ENCODE measurements at regions not wholly inside any gene's neighbourhood (a gene's known extent, or its start where the extent isn't known, plus 50 kb on each side); places are given as distances from the start of the nearest gene placed in this dataset.

GRCh38 chr10:3496138-3496537 is 288.9 kb downstream of the KLF6 start:
- H3K36me3 ChIP-seq (ENCODE audit: insufficient read depth, low read length), result no peaks in the 10 kb centered on the region
- no peaks in the 10 kb centered on the region for H3K4me1 ChIP-seq (ENCODE audit: insufficient read depth, low read length, poor library complexity, severe bottlenecking)
- H3K9me3 ChIP-seq (ENCODE audit: insufficient read depth, low read depth, low read length), result no peaks in the 10 kb centered on the region
- no peak overlapping the region for H3K4me3 ChIP-seq (ENCODE audit: low read length, poor library complexity, severe bottlenecking)
- H3F3A ChIP-seq (ENCODE audit: low read depth), result no peaks in the 10 kb centered on the region
- no peak for TF ChIP-seq EZH2phosphoT487 (IDR thresholded peaks at IDR 0.05; ENCODE audit: borderline replicate concordance)
- TF ChIP-seq, protein P1, sequence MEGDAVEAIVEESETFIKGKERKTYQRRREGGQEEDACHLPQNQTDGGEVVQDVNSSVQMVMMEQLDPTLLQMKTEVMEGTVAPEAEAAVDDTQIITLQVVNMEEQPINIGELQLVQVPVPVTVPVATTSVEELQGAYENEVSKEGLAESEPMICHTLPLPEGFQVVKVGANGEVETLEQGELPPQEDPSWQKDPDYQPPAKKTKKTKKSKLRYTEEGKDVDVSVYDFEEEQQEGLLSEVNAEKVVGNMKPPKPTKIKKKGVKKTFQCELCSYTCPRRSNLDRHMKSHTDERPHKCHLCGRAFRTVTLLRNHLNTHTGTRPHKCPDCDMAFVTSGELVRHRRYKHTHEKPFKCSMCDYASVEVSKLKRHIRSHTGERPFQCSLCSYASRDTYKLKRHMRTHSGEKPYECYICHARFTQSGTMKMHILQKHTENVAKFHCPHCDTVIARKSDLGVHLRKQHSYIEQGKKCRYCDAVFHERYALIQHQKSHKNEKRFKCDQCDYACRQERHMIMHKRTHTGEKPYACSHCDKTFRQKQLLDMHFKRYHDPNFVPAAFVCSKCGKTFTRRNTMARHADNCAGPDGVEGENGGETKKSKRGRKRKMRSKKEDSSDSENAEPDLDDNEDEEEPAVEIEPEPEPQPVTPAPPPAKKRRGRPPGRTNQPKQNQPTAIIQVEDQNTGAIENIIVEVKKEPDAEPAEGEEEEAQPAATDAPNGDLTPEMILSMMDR (conservative IDR thresholded peaks at IDR 0.05; ENCODE audit: low read length), result no peak
- H3K9me2 ChIP-seq (replicated peaks; ENCODE audit: low read depth, low read length), result no peaks in the 10 kb centered on the region
- no peak overlapping the region for H3K4me2 ChIP-seq (ENCODE audit: low read depth, low read length, poor library complexity, severe bottlenecking)
- H3K27me3 ChIP-seq (ENCODE audit: insufficient read depth, low read length, poor library complexity, severe bottlenecking), result peaks cover 12% of the 10 kb centered on the region
- no peaks in the 10 kb centered on the region for H3K79me2 ChIP-seq (ENCODE audit: insufficient read depth, low read length)
- H2AFZ ChIP-seq (ENCODE audit: low read length), result no peak overlapping the region
- no peaks in the 10 kb centered on the region for H4K20me1 ChIP-seq (ENCODE audit: insufficient read depth, low read length, poor library complexity, severe bottlenecking)
- no peak overlapping the region for H3K9ac ChIP-seq (ENCODE audit: low read depth, low read length, poor library complexity, severe bottlenecking)

GRCh38 chr10:3495281-3495680 is 289.7 kb downstream of the KLF6 start:
- Histone ChIP-seq H3K4me3 (ENCODE audit: low read length, poor library complexity, severe bottlenecking) (no peak overlapping the region), H4K20me1 (ENCODE audit: insufficient read depth, low read length, poor library complexity, severe bottlenecking) (no peaks in the 10 kb centered on the region), H3K79me2 (ENCODE audit: insufficient read depth, low read length) (no peaks in the 10 kb centered on the region), H2AFZ (ENCODE audit: low read length) (no peak overlapping the region), H3K4me2 (ENCODE audit: low read depth, low read length, poor library complexity, severe bottlenecking) (no peak overlapping the region), H3K9me2 (replicated peaks; ENCODE audit: low read depth, low read length) (no peaks in the 10 kb centered on the region), H3K36me3 (ENCODE audit: insufficient read depth, low read length) (no peaks in the 10 kb centered on the region), H3K9me3 (ENCODE audit: insufficient read depth, low read depth, low read length) (no peaks in the 10 kb centered on the region), H3F3A (ENCODE audit: low read depth) (no peaks in the 10 kb centered on the region), H3K27me3 (ENCODE audit: insufficient read depth, low read length, poor library complexity, severe bottlenecking) (peaks cover 12% of the 10 kb centered on the region), H3K4me1 (ENCODE audit: insufficient read depth, low read length, poor library complexity, severe bottlenecking) (no peaks in the 10 kb centered on the region), H3K9ac (ENCODE audit: low read depth, low read length, poor library complexity, severe bottlenecking) (no peak overlapping the region)
- TF ChIP-seq, protein P1 (conservative IDR thresholded peaks at IDR 0.05; ENCODE audit: low read length), result no peak
- TF ChIP-seq EZH2phosphoT487 (IDR thresholded peaks at IDR 0.05; ENCODE audit: borderline replicate concordance), result no peak

GRCh38 chr10:3494838-3495230 is 290.2 kb downstream of the KLF6 start:
- Histone ChIP-seq H2AFZ (ENCODE audit: low read length) (no peak overlapping the region), H3K27me3 (ENCODE audit: insufficient read depth, low read length, poor library complexity, severe bottlenecking) (peaks cover 12% of the 10 kb centered on the region), H3K4me1 (ENCODE audit: insufficient read depth, low read length, poor library complexity, severe bottlenecking) (no peaks in the 10 kb centered on the region), H4K20me1 (ENCODE audit: insufficient read depth, low read length, poor library complexity, severe bottlenecking) (no peaks in the 10 kb centered on the region), H3K4me3 (ENCODE audit: low read length, poor library complexity, severe bottlenecking) (no peak overlapping the region), H3K4me2 (ENCODE audit: low read depth, low read length, poor library complexity, severe bottlenecking) (no peak overlapping the region), H3K9ac (ENCODE audit: low read depth, low read length, poor library complexity, severe bottlenecking) (no peak overlapping the region), H3K9me3 (ENCODE audit: insufficient read depth, low read depth, low read length) (no peaks in the 10 kb centered on the region), H3F3A (ENCODE audit: low read depth) (no peaks in the 10 kb centered on the region), H3K36me3 (ENCODE audit: insufficient read depth, low read length) (no peaks in the 10 kb centered on the region), H3K9me2 (replicated peaks; ENCODE audit: low read depth, low read length) (no peaks in the 10 kb centered on the region), H3K79me2 (ENCODE audit: insufficient read depth, low read length) (no peaks in the 10 kb centered on the region)
- TF ChIP-seq, protein P1 (conservative IDR thresholded peaks at IDR 0.05; ENCODE audit: low read length), result no peak
- TF ChIP-seq EZH2phosphoT487 (IDR thresholded peaks at IDR 0.05; ENCODE audit: borderline replicate concordance), result no peak
